Dedifferentiated amniotic fluid mesenchymal stem cell (primary cell): ENCODE measurements at regions not wholly inside any gene's neighbourhood (a gene's known extent, or its start where the extent isn't known, plus 50 kb on each side); places are given as distances from the start of the nearest gene placed in this dataset.
"Not testable (repeated sequence)": the region's sequence is repeated elsewhere in the genome, so short reads cannot be mapped to it uniquely, and the experiment has no call there.

Source experiments
- DNase-seq: peaks from one replicate; pipeline ENCODE4 v3.0.0-alpha.2; 2016; ENCODE audit errors: extremely low spot score

GRCh38 chr14:100419856-100420255 lies 96.7 kb downstream of the SLC25A47 start:
- no peak for DNase-seq

- DNase-seq, result no peak
These were observed 98.8 kb downstream of the SLC25A47 start for GRCh38 chr14:100421756-100422470.

GRCh38 chr14:100422556-100423316 lies 99.6 kb downstream of the SLC25A47 start:
- peak; percentile 31 for DNase-seq

- DNase-seq, result no peak
These were observed 100.3 kb downstream of the SLC25A47 start for GRCh38 chr14:100423317-100424010.

- no peak for DNase-seq
These were observed 101.6 kb downstream of the SLC25A47 start for GRCh38 chr14:100424504-100425428.

- no peak for DNase-seq
These were observed 102.3 kb downstream of the SLC25A47 start for GRCh38 chr14:100425429-100425827.

GRCh38 chr14:100426314-100426713 lies 103.2 kb downstream of the SLC25A47 start:
- DNase-seq, result no peak

GRCh38 chr14:100427166-100427565 lies 104.0 kb downstream of the SLC25A47 start:
- no peak for DNase-seq

- no peak for DNase-seq
These were observed 105.6 kb downstream of the SLC25A47 start for GRCh38 chr14:100428727-100429126.

- DNase-seq, result no peak
These were observed 106.4 kb downstream of the SLC25A47 start for GRCh38 chr14:100429537-100429936.

GRCh38 chr14:100430571-100430970 lies 107.4 kb downstream of the SLC25A47 start:
- no peak for DNase-seq

GRCh38 chr14:100431461-100431860 lies 108.3 kb downstream of the SLC25A47 start:
- not testable (repeated sequence) for DNase-seq

GRCh38 chr14:100432652-100433427 lies 109.7 kb downstream of the SLC25A47 start:
- no peak for DNase-seq

GRCh38 chr14:100433428-100433814 lies 110.3 kb downstream of the SLC25A47 start:
- DNase-seq, result no peak

- DNase-seq, result no peak
These were observed 111.0 kb downstream of the SLC25A47 start for GRCh38 chr14:100434033-100434601.

GRCh38 chr14:100434911-100435438 lies 111.8 kb downstream of the SLC25A47 start:
- DNase-seq, result no peak

- no peak for DNase-seq
These were observed 112.3 kb downstream of the SLC25A47 start for GRCh38 chr14:100435459-100435858.

GRCh38 chr14:100436745-100437406 lies 113.7 kb downstream of the SLC25A47 start:
- DNase-seq, result no peak

GRCh38 chr14:100438271-100438670 lies 115.1 kb downstream of the SLC25A47 start:
- DNase-seq, result no peak
